Progenitor cell of endocrine pancreas (in vitro differentiated cells): ENCODE measurements at regions not wholly inside any gene's neighbourhood (a gene's known extent, or its start where the extent isn't known, plus 50 kb on each side); places are given as distances from the start of the nearest gene placed in this dataset.

ENCODE experiments used
- DNase-seq: peaks from one replicate; pipeline ENCODE4 v3.0.0; 2021; ENCODE audit warnings: low spot score; ENCODE audit not compliant: unreplicated experiment
- H3K27ac Mint-ChIP-seq: 2 replicates; pipeline ENCODE4 v1.8.0; 2021; ENCODE audit warnings: mild to moderate bottlenecking, moderate library complexity, mixed read lengths
- H3K27me3 Mint-ChIP-seq: 2 replicates; pipeline ENCODE4 v1.8.0; 2021; ENCODE audit warnings: mixed read lengths
- H3K36me3 Mint-ChIP-seq: 2 replicates; pipeline ENCODE4 v1.8.0; 2022; ENCODE audit warnings: mixed read lengths; ENCODE audit not compliant: insufficient read depth
- H3K4me1 Mint-ChIP-seq: 2 replicates; pipeline ENCODE4 v1.8.0; 2021; ENCODE audit warnings: low read depth, mixed read lengths
- H3K4me3 Mint-ChIP-seq: 2 replicates; pipeline ENCODE4 v1.8.0; 2021; ENCODE audit warnings: low read depth, mild to moderate bottlenecking, moderate library complexity, mixed read lengths
- H3K9me3 Mint-ChIP-seq: 2 replicates; pipeline ENCODE4 v1.8.0; 2021; ENCODE audit warnings: low read depth, mixed read lengths
- CTCF ChIP-seq: fragments of 200-600 bp; sonication (generic); IDR thresholded peaks from one replicate; pipeline ENCODE4 v1.5.0; 2021; ENCODE audit warnings: antibody characterized with exemption, mild to moderate bottlenecking; ENCODE audit not compliant: unreplicated experiment

GRCh38 chr2:226387499-226387942 lies 412.1 kb downstream of the IRS1 start:
- Mint-ChIP-seq H3K27me3 (no peaks in the 10 kb centered on the region), H3K4me1 (no peaks in the 10 kb centered on the region), H3K36me3 (no peaks in the 10 kb centered on the region), H3K9me3 (no peaks in the 10 kb centered on the region), H3K27ac (no peak overlapping the region), H3K4me3 (no peak overlapping the region)
- DNase-seq = no peak
- TF ChIP-seq CTCF = no peak

DNA sequence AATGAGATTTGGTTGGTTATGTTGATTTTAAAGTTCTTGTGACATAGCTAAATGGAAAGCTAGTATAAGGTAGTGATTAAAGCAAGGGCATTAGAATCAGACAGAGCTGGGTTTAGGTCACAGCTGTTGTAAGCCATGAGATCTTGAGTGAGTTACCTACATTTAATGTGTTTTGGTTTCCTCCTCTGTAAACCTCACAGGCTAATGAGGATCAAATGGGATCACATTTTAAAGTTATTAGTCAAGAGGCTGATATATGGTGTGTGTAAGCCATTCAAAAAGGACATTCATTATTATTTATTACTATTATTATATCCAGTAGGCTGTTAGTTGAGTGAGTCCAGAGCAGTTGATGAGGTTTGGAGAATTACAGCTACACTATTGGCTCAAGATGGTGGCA lies 416.2 kb downstream of the IRS1 start:
- DNase-seq = no peak
- H3K27ac Mint-ChIP-seq = no peak overlapping the region
- no peak for TF ChIP-seq CTCF
- no peaks in the 10 kb centered on the region for H3K27me3 Mint-ChIP-seq
- H3K4me1 Mint-ChIP-seq = peaks cover 9% of the 10 kb centered on the region
- H3K36me3 Mint-ChIP-seq = no peaks in the 10 kb centered on the region
- no peaks in the 10 kb centered on the region for H3K9me3 Mint-ChIP-seq
- no peak overlapping the region for H3K4me3 Mint-ChIP-seq

- Mint-ChIP-seq H3K9me3 (peaks cover 3% of the 10 kb centered on the region), H3K4me1 (peaks cover 9% of the 10 kb centered on the region), H3K4me3 (no peak overlapping the region), H3K36me3 (no peaks in the 10 kb centered on the region), H3K27ac (no peak overlapping the region), H3K27me3 (no peaks in the 10 kb centered on the region)
- TF ChIP-seq CTCF = no peak
- no peak for DNase-seq
Measured at GRCh38 chr2:226380679-226381078, 418.9 kb downstream of the IRS1 start.

DNA sequence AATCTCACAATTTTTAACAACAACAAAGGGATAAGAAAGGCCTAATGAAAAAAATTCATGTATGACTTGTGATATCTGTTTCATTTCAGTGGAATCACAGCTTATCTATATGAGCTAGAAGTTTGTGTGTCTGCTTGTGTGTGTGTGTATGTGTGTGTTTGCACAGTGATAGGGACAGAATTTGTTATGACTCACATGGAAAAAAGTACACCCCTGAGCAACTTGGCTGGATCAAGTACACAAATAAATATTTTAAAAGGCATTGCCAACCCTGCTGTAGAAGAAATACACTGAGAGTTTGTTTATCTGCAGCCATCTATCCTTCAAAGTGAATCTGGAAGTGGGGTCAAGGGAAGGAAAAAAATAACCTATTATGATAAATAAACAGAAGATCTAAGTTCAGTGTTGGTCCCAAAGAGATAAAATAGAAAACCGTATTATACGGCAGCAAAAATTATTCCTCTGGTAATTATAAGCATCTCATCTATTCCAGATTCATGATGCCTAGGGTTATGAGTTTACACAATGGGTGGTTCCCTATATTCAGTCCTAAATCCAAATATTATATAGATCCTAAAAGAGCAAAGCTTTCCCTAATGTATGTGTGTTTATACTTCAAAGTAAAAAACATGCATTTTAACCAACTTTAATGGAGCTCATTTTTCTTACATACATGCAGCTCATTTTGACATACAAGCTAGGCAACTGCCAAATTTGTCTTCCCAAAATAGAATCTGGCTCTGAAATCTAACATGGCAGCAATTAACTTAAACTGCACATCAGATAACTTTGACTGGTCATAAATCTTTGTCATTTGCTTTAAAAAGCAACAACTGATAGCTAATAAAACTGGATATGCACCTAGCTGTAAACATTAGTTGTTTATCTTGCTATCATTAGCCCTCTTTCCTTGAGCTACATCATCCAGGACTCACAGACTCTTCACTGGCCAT lies 420.6 kb downstream of the IRS1 start:
- H3K36me3 Mint-ChIP-seq = no peaks in the 10 kb centered on the region
- H3K9me3 Mint-ChIP-seq = peaks cover 3% of the 10 kb centered on the region
- no peak overlapping the region for H3K27ac Mint-ChIP-seq
- TF ChIP-seq CTCF = no peak
- DNase-seq = no peak
- H3K4me1 Mint-ChIP-seq = peaks cover 9% of the 10 kb centered on the region
- no peaks in the 10 kb centered on the region for H3K27me3 Mint-ChIP-seq
- H3K4me3 Mint-ChIP-seq = no peak overlapping the region

DNA sequence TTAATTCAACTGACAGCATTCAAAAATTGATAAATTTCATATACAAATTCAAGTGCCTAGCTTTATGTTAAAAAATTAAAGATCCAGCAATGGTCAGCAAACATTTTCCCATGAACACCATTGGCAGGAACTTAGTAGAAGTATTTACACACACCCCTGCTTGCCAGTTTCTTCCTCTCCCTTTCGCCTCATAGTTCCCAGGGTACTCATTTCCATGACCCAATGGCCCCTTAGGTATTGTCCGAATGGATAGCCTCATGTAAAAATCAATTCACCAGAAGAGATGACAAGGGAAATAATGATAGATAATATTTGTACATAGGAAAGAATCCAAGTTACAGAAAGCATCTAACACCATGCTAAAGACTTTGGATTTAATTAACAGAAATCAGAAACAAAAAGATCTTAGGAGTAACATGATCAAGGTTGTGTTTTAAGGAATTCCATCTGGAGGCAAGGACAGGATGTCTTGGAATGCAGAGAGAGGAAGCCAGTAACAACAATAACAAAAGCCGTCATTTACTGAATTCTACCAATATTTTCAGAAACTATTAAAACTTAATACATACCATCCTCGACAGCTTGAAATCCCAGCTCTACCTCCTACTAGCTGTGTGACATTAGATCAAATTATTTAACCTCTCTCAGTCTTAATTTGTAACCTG lies 423.0 kb downstream of the IRS1 start:
- no peak overlapping the region for H3K4me3 Mint-ChIP-seq
- peaks cover 11% of the 10 kb centered on the region for H3K4me1 Mint-ChIP-seq
- peaks cover 3% of the 10 kb centered on the region for H3K9me3 Mint-ChIP-seq

More for the DNA sequence above, 423.0 kb downstream of the IRS1 start:
- TF ChIP-seq CTCF = no peak
- H3K36me3 Mint-ChIP-seq = no peaks in the 10 kb centered on the region
- no peak for DNase-seq
- no peak overlapping the region for H3K27ac Mint-ChIP-seq
- peaks cover 4% of the 10 kb centered on the region for H3K27me3 Mint-ChIP-seq
